ENCODE measurements at regions not wholly inside any gene's neighbourhood (a gene's known extent, or its start where the extent isn't known, plus 50 kb on each side); places are given as distances from the start of the nearest gene placed in this dataset.

- DNase-seq (ENCODE audit: low spot score in 2 of 2) = no peak
- no peaks in the 10 kb centered on the region for H3K9me3 ChIP-seq
- H3K36me3 ChIP-seq = no peaks in the 10 kb centered on the region
- H3K4me3 ChIP-seq = no peak overlapping the region
- no peak overlapping the region for H3K27ac ChIP-seq
- intact Hi-C loops (cut with DNase I; ENCODE audit: low total_unique reads) = no loop called here
- TF ChIP-seq POLR2A (IDR thresholded peaks at IDR 0.05) (no peak), CTCF (IDR thresholded peaks at IDR 0.05) (no peak), POLR2AphosphoS5 (IDR thresholded peaks at IDR 0.05) (no peak)
- H3K4me1 ChIP-seq = no peaks in the 10 kb centered on the region
- H3K27me3 ChIP-seq = no peaks in the 10 kb centered on the region
Measured at GRCh38 chr6:78324213-78324612, 543.1 kb upstream of the IRAK1BP1 start.

- no peak for DNase-seq (ENCODE audit: low spot score in 2 of 2)
- no peak overlapping the region for H3K27ac ChIP-seq
- TF ChIP-seq POLR2AphosphoS5 (IDR thresholded peaks at IDR 0.05) (no peak), CTCF (IDR thresholded peaks at IDR 0.05) (no peak), POLR2A (IDR thresholded peaks at IDR 0.05) (no peak)
- H3K27me3 ChIP-seq = no peaks in the 10 kb centered on the region
- intact Hi-C loops (cut with DNase I; ENCODE audit: low total_unique reads) = no loop called here
- no peak overlapping the region for H3K4me3 ChIP-seq
- no peaks in the 10 kb centered on the region for H3K9me3 ChIP-seq
- H3K4me1 ChIP-seq = no peaks in the 10 kb centered on the region
- no peaks in the 10 kb centered on the region for H3K36me3 ChIP-seq
Measured at GRCh38 chr6:78340755-78341154, 526.6 kb upstream of the IRAK1BP1 start.

GRCh38 chr6:78345882-78346281 is 521.5 kb upstream of the IRAK1BP1 start:
- TF ChIP-seq POLR2AphosphoS5 (IDR thresholded peaks at IDR 0.05) (no peak), POLR2A (IDR thresholded peaks at IDR 0.05) (no peak), CTCF (IDR thresholded peaks at IDR 0.05) (no peak)
- Histone ChIP-seq H3K27ac (no peak overlapping the region), H3K4me3 (no peak overlapping the region), H3K9me3 (no peaks in the 10 kb centered on the region), H3K4me1 (no peaks in the 10 kb centered on the region), H3K36me3 (no peaks in the 10 kb centered on the region), H3K27me3 (no peaks in the 10 kb centered on the region)
- no peak for DNase-seq (ENCODE audit: low spot score in 2 of 2)
- intact Hi-C loops (cut with DNase I; ENCODE audit: low total_unique reads) = no loop called here

GRCh38 chr6:78347191-78347916 is 520.0 kb upstream of the IRAK1BP1 start:
- no peak for DNase-seq (ENCODE audit: low spot score in 2 of 2)
- no peaks in the 10 kb centered on the region for H3K9me3 ChIP-seq
- no peaks in the 10 kb centered on the region for H3K4me1 ChIP-seq
- H3K27me3 ChIP-seq = no peaks in the 10 kb centered on the region
- H3K4me3 ChIP-seq = no peak overlapping the region
- intact Hi-C loops (cut with DNase I; ENCODE audit: low total_unique reads) = no loop called here
- TF ChIP-seq POLR2AphosphoS5 (IDR thresholded peaks at IDR 0.05) (no peak), CTCF (IDR thresholded peaks at IDR 0.05) (no peak), POLR2A (IDR thresholded peaks at IDR 0.05) (no peak)
- no peaks in the 10 kb centered on the region for H3K36me3 ChIP-seq
- no peak overlapping the region for H3K27ac ChIP-seq

GRCh38 chr6:78353040-78353439 is 514.3 kb upstream of the IRAK1BP1 start:
- no peak overlapping the region for H3K27ac ChIP-seq
- DNase-seq (ENCODE audit: low spot score in 2 of 2) = no peak
- intact Hi-C loops (cut with DNase I; ENCODE audit: low total_unique reads) = no loop called here
- no peaks in the 10 kb centered on the region for H3K4me1 ChIP-seq
- no peaks in the 10 kb centered on the region for H3K27me3 ChIP-seq
- TF ChIP-seq CTCF (IDR thresholded peaks at IDR 0.05) (no peak), POLR2AphosphoS5 (IDR thresholded peaks at IDR 0.05) (no peak), POLR2A (IDR thresholded peaks at IDR 0.05) (no peak)
- no peak overlapping the region for H3K4me3 ChIP-seq
- no peaks in the 10 kb centered on the region for H3K9me3 ChIP-seq
- no peaks in the 10 kb centered on the region for H3K36me3 ChIP-seq

Measured in breast epithelium (tissue), 4 donors.